Right cardiac atrium (tissue), 5 donors: ENCODE measurements at regions not wholly inside any gene's neighbourhood (a gene's known extent, or its start where the extent isn't known, plus 50 kb on each side); places are given as distances from the start of the nearest gene placed in this dataset.
"Not testable (repeated sequence)": the region's sequence is repeated elsewhere in the genome, so short reads cannot be mapped to it uniquely, and the experiment has no call there.

Source experiments
- ATAC-seq, 2 donors: fragments of 200-7000 bp; cut with Tn5 transposase; one replicate each; pipeline versions ENCODE4 v1.8.0 to v1.9.1; 2020; ENCODE audit warnings: moderate library complexity in 2 of 2, mild to moderate bottlenecking in 1 of 2
- DNase-seq, 3 donors: peaks; one replicate each; pipeline ENCODE4 v3.0.0-alpha.2; 2020
- H3K27ac ChIP-seq: one replicate; pipeline ENCODE4 v1.5.1; 2013; ENCODE audit warnings: mild to moderate bottlenecking, low read length, control low read depth, moderate library complexity
- H3K27me3 ChIP-seq: one replicate; pipeline ENCODE4 v1.6.1; 2013; ENCODE audit not compliant: control insufficient read depth, insufficient read depth
- H3K4me1 ChIP-seq: one replicate; pipeline ENCODE4 v1.6.1; 2013; ENCODE audit warnings: low read length; ENCODE audit not compliant: control insufficient read depth, insufficient read depth
- H3K4me3 ChIP-seq: one replicate; pipeline ENCODE4 v1.5.1; 2013; ENCODE audit warnings: low read length, control low read depth
- H3K9me3 ChIP-seq: one replicate; pipeline ENCODE4 v1.6.1; 2013; ENCODE audit warnings: low read length; ENCODE audit not compliant: control insufficient read depth
- WGBS: extraction: QIAGEN DNeasy Blood & Tissue Kit; methylation state at CpG from one replicate; pipeline ENCODE4 v1.1.7; 2013; 5-methylcytosine and 5-hydroxymethylcytosine counted together
- intact Hi-C, 4 donors: fragments of 100-400 bp; cut with DNase I; formaldehyde crosslinking; loops; one replicate each; pipeline versions ENCODE4 v1.11.0 to v1.14.0; 2022 to 2023
- donor health status: healthy with polysubstance abuse.
- donor health status: DM: no; HTN: yes; CAD: no.
- donor health status: DM: no; HTN: no; CAD: no.
- donor health status: DM: no; HTN: yes; CAD: no; lungs with severe emphysema.
- donor health status: DM: yes; HTN: yes; CAD: no.

GRCh38 chr7:91427051-91427450 is 162.8 kb downstream of the FZD1 start:
- H3K9me3 ChIP-seq, result no peaks in the 10 kb centered on the region
- no peak overlapping the region for H3K27ac ChIP-seq
- no peak for DNase-seq
- ATAC-seq, result no peak
- H3K4me1 ChIP-seq, result no peaks in the 10 kb centered on the region
- intact Hi-C loops, result no loop called here
- H3K27me3 ChIP-seq, result no peaks in the 10 kb centered on the region
- H3K4me3 ChIP-seq, result no peak overlapping the region

GRCh38 chr7:91431601-91432000 is 167.4 kb downstream of the FZD1 start:
- ATAC-seq (no peak), DNase-seq (no peak)
- H3K4me3 ChIP-seq, result no peak overlapping the region
- H3K9me3 ChIP-seq, result no peaks in the 10 kb centered on the region
- H3K27me3 ChIP-seq, result no peaks in the 10 kb centered on the region
- no peak overlapping the region for H3K27ac ChIP-seq
- intact Hi-C loops, result no loop called here
- no peaks in the 10 kb centered on the region for H3K4me1 ChIP-seq
- 83% methylated on average over 1 of the region's 1 CpG for WGBS

- Histone ChIP-seq H3K4me1 (no peaks in the 10 kb centered on the region), H3K9me3 (no peaks in the 10 kb centered on the region), H3K27ac (no peak overlapping the region), H3K4me3 (no peak overlapping the region), H3K27me3 (no peaks in the 10 kb centered on the region)
- DNase-seq (no peak), ATAC-seq (no peak)
- intact Hi-C loops, result no loop called here
- WGBS, result 71% methylated on average over 6 of the region's 6 CpGs
These were observed 170.6 kb downstream of the FZD1 start for GRCh38 chr7:91434836-91435235.

GRCh38 chr7:91435381-91436059 is 171.3 kb downstream of the FZD1 start:
- Histone ChIP-seq H3K4me3 (no peak overlapping the region), H3K9me3 (no peaks in the 10 kb centered on the region), H3K27me3 (no peaks in the 10 kb centered on the region), H3K4me1 (no peaks in the 10 kb centered on the region), H3K27ac (no peak overlapping the region)
- intact Hi-C loops, result no loop called here
- ATAC-seq (no peak), DNase-seq (no peak)
- 87% methylated on average over 2 of the region's 2 CpGs for WGBS

- no peaks in the 10 kb centered on the region for H3K4me1 ChIP-seq
- H3K27me3 ChIP-seq, result no peaks in the 10 kb centered on the region
- intact Hi-C loops, result no loop called here
- no peak for ATAC-seq
- WGBS, result 67% methylated on average over 5 of the region's 5 CpGs
- no peak overlapping the region for H3K27ac ChIP-seq
- no peak for DNase-seq
- no peak overlapping the region for H3K4me3 ChIP-seq
- no peaks in the 10 kb centered on the region for H3K9me3 ChIP-seq
These were observed 172.4 kb downstream of the FZD1 start for GRCh38 chr7:91436655-91437054.

GRCh38 chr7:91440198-91440597 is 176.0 kb downstream of the FZD1 start:
- H3K27me3 ChIP-seq, ATAC-seq, H3K27ac ChIP-seq, H3K4me3 ChIP-seq, intact Hi-C loops, H3K4me1 ChIP-seq, H3K9me3 ChIP-seq, DNase-seq: not testable (repeated sequence)
- WGBS, result 98% methylated on average over 1 of the region's 1 CpG

- Histone ChIP-seq H3K27me3 (no peaks in the 10 kb centered on the region), H3K9me3 (no peaks in the 10 kb centered on the region), H3K4me3 (no peak overlapping the region), H3K4me1 (no peaks in the 10 kb centered on the region), H3K27ac (no peak overlapping the region)
- intact Hi-C loops, result no loop called here
- whole genome bisulfite sequencing, result 94% methylated on average over 1 of the region's 1 CpG
- DNase-seq, result no peak
- no peak for ATAC-seq
These were observed 179.6 kb downstream of the FZD1 start for GRCh38 chr7:91443862-91444261.

- DNase-seq (no peak), ATAC-seq (no peak)
- Histone ChIP-seq H3K27me3 (no peaks in the 10 kb centered on the region), H3K4me1 (no peaks in the 10 kb centered on the region), H3K9me3 (no peaks in the 10 kb centered on the region), H3K4me3 (no peak overlapping the region), H3K27ac (no peak overlapping the region)
- intact Hi-C loops, result no loop called here
- 79% methylated on average over 1 of the region's 1 CpG for WGBS
These were observed 182.6 kb downstream of the FZD1 start for GRCh38 chr7:91446819-91447218.

- H3K4me1 ChIP-seq, result no peaks in the 10 kb centered on the region
- H3K9me3 ChIP-seq, result no peaks in the 10 kb centered on the region
- intact Hi-C loops, result no loop called here
- H3K27ac ChIP-seq, result no peak overlapping the region
- H3K27me3 ChIP-seq, result no peaks in the 10 kb centered on the region
- ATAC-seq, result no peak
- H3K4me3 ChIP-seq, result no peak overlapping the region
- 81% methylated on average over 10 of the region's 10 CpGs for WGBS
- DNase-seq, result no peak
These were observed 191.2 kb downstream of the FZD1 start for GRCh38 chr7:91455411-91455810.

GRCh38 chr7:91457208-91457607 is 193.0 kb downstream of the FZD1 start:
- WGBS, result 32% methylated on average over 1 of the region's 1 CpG
- H3K4me1 ChIP-seq, result no peaks in the 10 kb centered on the region
- ATAC-seq (no peak), DNase-seq (no peak)
- no peak overlapping the region for H3K4me3 ChIP-seq
- no peaks in the 10 kb centered on the region for H3K9me3 ChIP-seq
- H3K27ac ChIP-seq, result no peak overlapping the region
- intact Hi-C loops, result no loop called here
- no peaks in the 10 kb centered on the region for H3K27me3 ChIP-seq

GRCh38 chr7:91459539-91459938 is 195.3 kb downstream of the FZD1 start:
- WGBS, result 98% methylated on average over 2 of the region's 2 CpGs
- Histone ChIP-seq H3K4me1 (no peaks in the 10 kb centered on the region), H3K27ac (no peak overlapping the region), H3K9me3 (no peaks in the 10 kb centered on the region), H3K4me3 (no peak overlapping the region), H3K27me3 (no peaks in the 10 kb centered on the region)
- DNase-seq (no peak), ATAC-seq (no peak)
- intact Hi-C loops, result no loop called here

GRCh38 chr7:91462316-91462715 is 198.1 kb downstream of the FZD1 start:
- DNase-seq (no peak), ATAC-seq (no peak)
- WGBS, result 51% methylated on average over 1 of the region's 1 CpG
- Histone ChIP-seq H3K27me3 (no peaks in the 10 kb centered on the region), H3K4me1 (no peaks in the 10 kb centered on the region), H3K4me3 (no peak overlapping the region), H3K9me3 (no peaks in the 10 kb centered on the region), H3K27ac (no peak overlapping the region)
- intact Hi-C loops, result no loop called here
